ENCODE measurements at regions not wholly inside any gene's neighbourhood (a gene's known extent, or its start where the extent isn't known, plus 50 kb on each side); places are given as distances from the start of the nearest gene placed in this dataset.

DNA sequence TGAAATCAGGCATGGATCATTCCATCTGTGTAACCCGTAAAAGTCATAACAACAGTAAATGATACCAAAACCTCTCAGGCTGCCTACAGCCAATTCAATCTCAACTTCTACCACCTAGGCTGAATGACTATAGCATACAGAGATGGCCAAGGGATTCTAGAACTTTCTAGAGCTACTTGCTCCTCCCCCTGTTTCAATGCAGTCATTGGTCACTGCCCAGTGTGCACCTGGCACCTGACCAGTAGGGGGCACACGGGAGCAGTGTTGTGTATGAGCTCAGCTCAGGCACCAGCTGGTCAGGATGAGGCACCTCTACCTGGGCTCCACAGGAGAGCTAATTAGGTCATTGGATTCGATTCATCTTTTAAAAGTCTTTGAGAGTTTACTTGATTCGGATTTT lies 86.2 kb downstream of the PLEKHG1 start:
- no peak for TF ChIP-seq MEF2D (tag; conservative IDR thresholded peaks at IDR 0.05; ENCODE audit: low read depth)
- no peak for TF ChIP-seq POLR2A (conservative IDR thresholded peaks at IDR 0.05)
- TF ChIP-seq KAT7 (CRISPR knock-in tag; IDR thresholded peaks at IDR 0.05; ENCODE audit: borderline replicate concordance): no peak
- TF ChIP-seq FOXK1 (CRISPR knock-in tag; IDR thresholded peaks at IDR 0.05; ENCODE audit: borderline replicate concordance): no peak
